Ishikawa (cell line): ENCODE measurements at regions not wholly inside any gene's neighbourhood (a gene's known extent, or its start where the extent isn't known, plus 50 kb on each side); places are given as distances from the start of the nearest gene placed in this dataset.

Experiments used
- CEBPB ChIP-seq: IDR thresholded peaks from 2 replicates; pipeline ENCODE4 v1.6.1; 2012
- CREB1 ChIP-seq: IDR thresholded peaks from 2 replicates; pipeline ENCODE4 v1.6.1; 2012; ENCODE audit warnings: low read depth
- EGR1 ChIP-seq: IDR thresholded peaks from 2 replicates; pipeline ENCODE4 v1.6.1; 2012
- EP300 ChIP-seq: IDR thresholded peaks from 2 replicates; pipeline ENCODE4 v1.6.1; 2012; ENCODE audit warnings: borderline replicate concordance
- FOXM1 ChIP-seq: IDR thresholded peaks from 2 replicates; pipeline ENCODE4 v1.6.1; 2012; ENCODE audit warnings: low read depth, borderline replicate concordance
- NFIC ChIP-seq: IDR thresholded peaks from 2 replicates; pipeline ENCODE4 v1.6.1; 2012
- RAD21 ChIP-seq: IDR thresholded peaks from 2 replicates; pipeline ENCODE4 v1.6.1; 2012; ENCODE audit warnings: low read depth
- TAF1 ChIP-seq: IDR thresholded peaks from 2 replicates; pipeline ENCODE4 v1.6.1; 2012; ENCODE audit warnings: low read depth, mild to moderate bottlenecking
- TCF12 ChIP-seq: IDR thresholded peaks from 2 replicates; pipeline ENCODE4 v1.6.1; 2012; ENCODE audit warnings: low read depth
- TEAD4 ChIP-seq: IDR thresholded peaks from 2 replicates; pipeline ENCODE4 v1.6.1; 2012
- YY1 ChIP-seq: IDR thresholded peaks from 2 replicates; pipeline ENCODE4 v1.6.1; 2012; ENCODE audit warnings: low read depth
- ZBTB7A ChIP-seq: IDR thresholded peaks from 2 replicates; pipeline ENCODE4 v1.6.1; 2012; ENCODE audit warnings: low read depth
- TF ChIP-seq, protein P1 (sequence below): IDR thresholded peaks from 2 replicates; pipeline ENCODE4 v1.6.1; 2012
- TF ChIP-seq, protein P2 (sequence below): IDR thresholded peaks from 2 replicates; pipeline ENCODE4 v1.6.1; 2012; ENCODE audit warnings: low read depth, mild to moderate bottlenecking
- TF ChIP-seq, protein P3 (sequence below): IDR thresholded peaks from 2 replicates; pipeline ENCODE4 v1.6.1; 2012

DNA sequence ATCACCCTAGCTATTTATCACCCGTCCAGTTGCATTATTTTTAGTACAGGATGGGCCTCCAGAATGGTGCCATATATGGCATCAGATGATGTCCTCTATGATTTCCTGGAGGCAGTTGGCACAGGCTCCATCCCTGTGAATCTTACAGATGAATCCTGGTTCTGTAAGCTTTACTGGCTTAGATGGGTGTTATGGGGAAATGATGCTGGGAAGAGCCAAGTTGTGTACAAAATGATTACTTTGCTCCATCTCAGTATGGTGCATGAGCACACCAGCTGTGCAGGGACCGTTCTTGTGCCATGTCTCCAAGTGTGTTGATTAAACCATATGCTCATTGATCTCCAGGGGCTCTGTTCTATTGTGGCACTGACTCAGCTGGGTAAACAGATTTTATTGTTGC is 755.7 kb downstream of the TLR4 start:
- TF ChIP-seq, protein P1, sequence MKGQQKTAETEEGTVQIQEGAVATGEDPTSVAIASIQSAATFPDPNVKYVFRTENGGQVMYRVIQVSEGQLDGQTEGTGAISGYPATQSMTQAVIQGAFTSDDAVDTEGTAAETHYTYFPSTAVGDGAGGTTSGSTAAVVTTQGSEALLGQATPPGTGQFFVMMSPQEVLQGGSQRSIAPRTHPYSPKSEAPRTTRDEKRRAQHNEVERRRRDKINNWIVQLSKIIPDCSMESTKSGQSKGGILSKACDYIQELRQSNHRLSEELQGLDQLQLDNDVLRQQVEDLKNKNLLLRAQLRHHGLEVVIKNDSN, result no peak
- TF ChIP-seq, protein P2, sequence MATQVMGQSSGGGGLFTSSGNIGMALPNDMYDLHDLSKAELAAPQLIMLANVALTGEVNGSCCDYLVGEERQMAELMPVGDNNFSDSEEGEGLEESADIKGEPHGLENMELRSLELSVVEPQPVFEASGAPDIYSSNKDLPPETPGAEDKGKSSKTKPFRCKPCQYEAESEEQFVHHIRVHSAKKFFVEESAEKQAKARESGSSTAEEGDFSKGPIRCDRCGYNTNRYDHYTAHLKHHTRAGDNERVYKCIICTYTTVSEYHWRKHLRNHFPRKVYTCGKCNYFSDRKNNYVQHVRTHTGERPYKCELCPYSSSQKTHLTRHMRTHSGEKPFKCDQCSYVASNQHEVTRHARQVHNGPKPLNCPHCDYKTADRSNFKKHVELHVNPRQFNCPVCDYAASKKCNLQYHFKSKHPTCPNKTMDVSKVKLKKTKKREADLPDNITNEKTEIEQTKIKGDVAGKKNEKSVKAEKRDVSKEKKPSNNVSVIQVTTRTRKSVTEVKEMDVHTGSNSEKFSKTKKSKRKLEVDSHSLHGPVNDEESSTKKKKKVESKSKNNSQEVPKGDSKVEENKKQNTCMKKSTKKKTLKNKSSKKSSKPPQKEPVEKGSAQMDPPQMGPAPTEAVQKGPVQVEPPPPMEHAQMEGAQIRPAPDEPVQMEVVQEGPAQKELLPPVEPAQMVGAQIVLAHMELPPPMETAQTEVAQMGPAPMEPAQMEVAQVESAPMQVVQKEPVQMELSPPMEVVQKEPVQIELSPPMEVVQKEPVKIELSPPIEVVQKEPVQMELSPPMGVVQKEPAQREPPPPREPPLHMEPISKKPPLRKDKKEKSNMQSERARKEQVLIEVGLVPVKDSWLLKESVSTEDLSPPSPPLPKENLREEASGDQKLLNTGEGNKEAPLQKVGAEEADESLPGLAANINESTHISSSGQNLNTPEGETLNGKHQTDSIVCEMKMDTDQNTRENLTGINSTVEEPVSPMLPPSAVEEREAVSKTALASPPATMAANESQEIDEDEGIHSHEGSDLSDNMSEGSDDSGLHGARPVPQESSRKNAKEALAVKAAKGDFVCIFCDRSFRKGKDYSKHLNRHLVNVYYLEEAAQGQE, result no peak
- no peak for TF ChIP-seq CEBPB
- TF ChIP-seq, protein P3, sequence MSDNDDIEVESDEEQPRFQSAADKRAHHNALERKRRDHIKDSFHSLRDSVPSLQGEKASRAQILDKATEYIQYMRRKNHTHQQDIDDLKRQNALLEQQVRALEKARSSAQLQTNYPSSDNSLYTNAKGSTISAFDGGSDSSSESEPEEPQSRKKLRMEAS, result no peak
- TF ChIP-seq NFIC, result no peak
- TF ChIP-seq EP300, result no peak
- TF ChIP-seq TCF12, result no peak
- no peak for TF ChIP-seq TEAD4
- no peak for TF ChIP-seq FOXM1

DNA sequence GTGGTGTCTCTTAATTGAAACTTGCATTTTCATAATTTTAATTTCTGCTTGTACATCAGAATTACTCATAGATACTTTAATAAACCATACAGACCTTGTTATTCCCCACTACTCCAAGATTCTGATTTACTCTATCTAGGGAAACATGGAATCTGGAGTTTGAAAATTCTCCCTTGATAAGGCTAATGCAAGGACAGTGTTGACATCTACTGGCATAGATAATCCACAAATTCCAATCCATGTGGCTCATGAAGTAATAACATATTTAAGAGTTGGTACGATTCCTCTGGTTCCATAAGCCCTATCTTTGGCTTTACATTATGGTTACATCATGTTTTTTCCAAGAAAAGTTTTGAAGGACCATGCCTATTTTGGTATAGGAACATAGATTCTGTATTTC is 759.2 kb downstream of the TLR4 start:
- TF ChIP-seq TEAD4 (no peak), YY1 (no peak)

DNA sequence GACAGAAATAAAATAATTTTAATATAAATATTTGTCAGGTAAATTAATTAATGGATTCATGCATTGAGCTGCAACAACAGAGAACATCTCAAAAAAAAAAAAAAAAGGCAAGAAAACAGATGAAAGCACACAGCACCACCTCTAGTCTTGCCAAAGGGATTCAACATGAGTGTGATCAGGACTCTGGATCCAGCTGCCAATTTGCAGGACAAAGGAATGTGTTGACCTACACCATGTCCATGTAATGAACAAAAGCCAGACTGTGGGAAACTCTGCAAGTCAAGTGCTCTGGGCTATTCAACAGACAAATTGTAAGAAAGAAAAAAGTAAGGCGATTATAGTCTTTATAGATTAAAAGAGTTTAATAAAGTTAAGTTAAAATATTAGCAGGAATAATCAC is 769.3 kb downstream of the TLR4 start:
- TF ChIP-seq TAF1, result no peak
- TF ChIP-seq RAD21, result no peak
- TF ChIP-seq NFIC, result no peak
- TF ChIP-seq YY1, result no peak
- TF ChIP-seq FOXM1, result no peak

DNA sequence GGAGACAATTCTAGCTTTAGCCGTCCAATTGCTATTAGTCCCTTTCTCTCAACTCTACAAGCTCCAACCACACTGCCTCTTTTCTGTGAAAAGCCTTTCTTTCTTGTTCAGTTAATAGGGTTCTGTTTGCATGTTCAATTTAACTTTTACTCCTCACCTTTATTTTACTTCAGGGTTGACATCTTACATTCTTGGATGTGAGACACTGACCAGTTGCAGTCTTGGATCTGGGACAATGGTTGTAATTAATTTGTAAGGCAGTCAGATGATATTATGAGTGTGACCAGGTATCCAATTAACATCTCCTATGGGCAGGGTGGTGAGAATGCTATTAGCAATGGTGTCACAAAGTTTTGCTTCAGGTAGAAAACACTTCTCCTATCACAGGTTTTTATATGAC is 774.5 kb downstream of the TLR4 start:
- TF ChIP-seq EGR1, result no peak
- TF ChIP-seq YY1, result no peak
- no peak for TF ChIP-seq TCF12
- TF ChIP-seq FOXM1, result no peak
- TF ChIP-seq, protein P2, result no peak
- TF ChIP-seq CEBPB, result no peak
- TF ChIP-seq ZBTB7A, result no peak
- TF ChIP-seq, protein P1, result no peak
- TF ChIP-seq RAD21, result no peak
- no peak for TF ChIP-seq CREB1
- TF ChIP-seq TAF1, result no peak
- TF ChIP-seq, protein P3, result no peak
- TF ChIP-seq EP300, result no peak
- no peak for TF ChIP-seq TEAD4
- TF ChIP-seq NFIC, result no peak

DNA sequence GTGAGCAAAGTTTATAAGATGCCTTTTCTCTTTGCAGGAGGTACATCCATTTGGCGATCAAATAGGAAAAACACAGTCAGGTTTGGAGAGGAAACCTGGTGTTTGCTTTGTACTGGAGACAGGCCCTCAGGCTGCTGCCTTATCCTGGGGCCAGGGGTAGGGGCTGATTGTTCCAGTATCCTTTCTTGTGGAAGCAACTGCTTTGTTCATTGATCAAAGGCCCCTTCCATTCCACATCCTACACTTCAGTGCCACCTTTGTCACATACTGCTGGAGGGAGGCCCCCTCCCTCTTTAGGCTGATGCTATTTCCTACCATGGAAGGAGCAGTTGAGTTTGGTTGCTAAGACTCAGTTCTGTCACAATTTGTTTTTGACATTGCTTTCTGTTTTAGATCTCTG is 778.1 kb downstream of the TLR4 start:
- no peak for TF ChIP-seq FOXM1
- TF ChIP-seq NFIC, result no peak
- TF ChIP-seq, protein P3, result no peak

DNA sequence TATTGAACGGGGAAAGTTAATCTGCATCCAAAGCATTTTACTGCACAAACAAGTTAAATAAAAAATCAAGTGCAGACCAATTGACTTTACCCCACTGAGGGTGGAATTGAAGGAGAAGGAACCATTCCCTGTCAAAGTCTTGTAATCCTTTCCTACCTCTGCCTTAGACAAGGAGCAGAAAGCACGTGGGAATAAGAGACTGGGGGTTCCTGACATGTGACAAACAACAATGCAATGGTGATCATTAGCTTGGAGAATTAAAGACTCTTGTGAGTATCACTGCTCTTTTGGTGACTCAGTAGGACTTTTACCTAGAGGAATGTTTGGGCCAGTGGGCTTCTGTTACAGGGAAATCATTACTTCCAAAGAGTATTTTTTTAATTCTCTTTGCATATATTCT is 779.5 kb downstream of the TLR4 start:
- no peak for TF ChIP-seq CEBPB
- TF ChIP-seq RAD21, result no peak
- no peak for TF ChIP-seq CREB1
- TF ChIP-seq, protein P2, result no peak
- TF ChIP-seq TEAD4, result no peak
- no peak for TF ChIP-seq TAF1
- TF ChIP-seq YY1, result no peak
- TF ChIP-seq, protein P3, result no peak
- TF ChIP-seq ZBTB7A, result no peak
- TF ChIP-seq, protein P1, result no peak
- TF ChIP-seq EGR1, result no peak
- TF ChIP-seq TCF12, result no peak
- TF ChIP-seq NFIC, result no peak
- no peak for TF ChIP-seq FOXM1
- no peak for TF ChIP-seq EP300
